Fibroblast of the aortic adventitia (primary cell): ENCODE measurements at regions not wholly inside any gene's neighbourhood (a gene's known extent, or its start where the extent isn't known, plus 50 kb on each side); places are given as distances from the start of the nearest gene placed in this dataset.

Source experiments
- DNase-seq: peaks from one replicate; pipeline ENCODE4 v3.0.0-alpha.2; 2010; ENCODE audit warnings: low read depth
- H3K4me3 ChIP-seq: 2 replicates; pipeline ENCODE4 v1.5.1; 2011; ENCODE audit warnings: low read depth, mild to moderate bottlenecking, control low read depth, low read length, moderate library complexity
- CTCF ChIP-seq: IDR thresholded peaks from 2 replicates; pipeline ENCODE4 v1.5.1; 2011; ENCODE audit warnings: mild to moderate bottlenecking, low read length, control low read depth, inconsistent platforms; ENCODE audit not compliant: insufficient read depth

GRCh38 chr2:60629801-60630385 is 76.4 kb upstream of the BCL11A start:
- H3K4me3 ChIP-seq = no peak overlapping the region
- DNase-seq = no peak
- no peak for TF ChIP-seq CTCF

GRCh38 chr2:60633615-60634014 is 80.2 kb upstream of the BCL11A start:
- no peak for TF ChIP-seq CTCF
- no peak overlapping the region for H3K4me3 ChIP-seq
- DNase-seq = no peak

GRCh38 chr2:60634438-60634837 is 81.0 kb upstream of the BCL11A start:
- no peak overlapping the region for H3K4me3 ChIP-seq
- peak; percentile 2 for DNase-seq
- TF ChIP-seq CTCF = no peak

GRCh38 chr2:60641811-60642788 is 88.6 kb upstream of the BCL11A start:
- no peak overlapping the region for H3K4me3 ChIP-seq
- TF ChIP-seq CTCF = peak; percentile 73
- peak; percentile 71 for DNase-seq

- H3K4me3 ChIP-seq = no peak overlapping the region
- no peak for DNase-seq
- TF ChIP-seq CTCF = no peak
These were observed 90.3 kb upstream of the BCL11A start for GRCh38 chr2:60643747-60644146.

- no peak for TF ChIP-seq CTCF
- DNase-seq = no peak
These were observed 91.5 kb upstream of the BCL11A start for GRCh38 chr2:60644951-60645350.

More at GRCh38 chr2:60644951-60645350, 91.5 kb upstream of the BCL11A start:
- H3K4me3 ChIP-seq = no peak overlapping the region
